ENCODE measurements at regions not wholly inside any gene's neighbourhood (a gene's known extent, or its start where the extent isn't known, plus 50 kb on each side); places are given as distances from the start of the nearest gene placed in this dataset.
"Not testable (repeated sequence)": the region's sequence is repeated elsewhere in the genome, so short reads cannot be mapped to it uniquely, and the experiment has no call there.

DNA sequence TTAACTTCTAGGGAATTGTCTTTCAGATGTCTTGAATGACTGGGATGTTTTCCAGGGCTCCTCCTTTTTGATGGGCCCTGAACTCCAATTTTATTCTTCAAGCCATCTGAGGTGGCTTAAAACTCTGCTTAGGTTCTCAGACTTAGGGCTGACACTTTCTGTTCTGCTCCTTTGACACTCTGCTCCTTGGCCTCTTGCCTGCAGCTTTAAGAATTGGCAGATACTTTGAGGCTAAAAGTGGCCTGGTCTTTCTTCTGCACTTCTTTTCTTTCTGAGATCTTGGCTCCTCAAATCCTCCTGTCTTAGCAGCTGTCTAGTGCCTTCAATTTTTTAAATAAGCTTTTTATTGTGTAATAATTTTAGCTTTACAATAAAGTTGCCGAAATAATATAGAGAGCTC is 294.6 kb downstream of the RPS6KC1 start:
- Histone ChIP-seq H3K9ac (no peak overlapping the region), H3K4me3 (IDR thresholded peaks at IDR 0.05; ENCODE audit: insufficient read depth, low read depth, low read length) (no peak overlapping the region), H4K20me1 (ENCODE audit: insufficient read depth) (no peaks in the 10 kb centered on the region), H3K27ac (no peak overlapping the region), H3K27me3 (ENCODE audit: insufficient read depth, low read depth) (no peaks in the 10 kb centered on the region), H3K36me3 (ENCODE audit: insufficient read depth) (no peaks in the 10 kb centered on the region), H3K79me2 (ENCODE audit: insufficient read depth, low read depth) (no peaks in the 10 kb centered on the region), H3K4me2 (no peak overlapping the region), H2AFZ (ENCODE audit: low read depth) (no peak overlapping the region), H3K4me1 (ENCODE audit: low read depth, poor library complexity, severe bottlenecking) (no peaks in the 10 kb centered on the region)
- TF ChIP-seq, protein P1, sequence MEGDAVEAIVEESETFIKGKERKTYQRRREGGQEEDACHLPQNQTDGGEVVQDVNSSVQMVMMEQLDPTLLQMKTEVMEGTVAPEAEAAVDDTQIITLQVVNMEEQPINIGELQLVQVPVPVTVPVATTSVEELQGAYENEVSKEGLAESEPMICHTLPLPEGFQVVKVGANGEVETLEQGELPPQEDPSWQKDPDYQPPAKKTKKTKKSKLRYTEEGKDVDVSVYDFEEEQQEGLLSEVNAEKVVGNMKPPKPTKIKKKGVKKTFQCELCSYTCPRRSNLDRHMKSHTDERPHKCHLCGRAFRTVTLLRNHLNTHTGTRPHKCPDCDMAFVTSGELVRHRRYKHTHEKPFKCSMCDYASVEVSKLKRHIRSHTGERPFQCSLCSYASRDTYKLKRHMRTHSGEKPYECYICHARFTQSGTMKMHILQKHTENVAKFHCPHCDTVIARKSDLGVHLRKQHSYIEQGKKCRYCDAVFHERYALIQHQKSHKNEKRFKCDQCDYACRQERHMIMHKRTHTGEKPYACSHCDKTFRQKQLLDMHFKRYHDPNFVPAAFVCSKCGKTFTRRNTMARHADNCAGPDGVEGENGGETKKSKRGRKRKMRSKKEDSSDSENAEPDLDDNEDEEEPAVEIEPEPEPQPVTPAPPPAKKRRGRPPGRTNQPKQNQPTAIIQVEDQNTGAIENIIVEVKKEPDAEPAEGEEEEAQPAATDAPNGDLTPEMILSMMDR (conservative IDR thresholded peaks at IDR 0.05; ENCODE audit: low read depth, low read length), result no peak

DNA sequence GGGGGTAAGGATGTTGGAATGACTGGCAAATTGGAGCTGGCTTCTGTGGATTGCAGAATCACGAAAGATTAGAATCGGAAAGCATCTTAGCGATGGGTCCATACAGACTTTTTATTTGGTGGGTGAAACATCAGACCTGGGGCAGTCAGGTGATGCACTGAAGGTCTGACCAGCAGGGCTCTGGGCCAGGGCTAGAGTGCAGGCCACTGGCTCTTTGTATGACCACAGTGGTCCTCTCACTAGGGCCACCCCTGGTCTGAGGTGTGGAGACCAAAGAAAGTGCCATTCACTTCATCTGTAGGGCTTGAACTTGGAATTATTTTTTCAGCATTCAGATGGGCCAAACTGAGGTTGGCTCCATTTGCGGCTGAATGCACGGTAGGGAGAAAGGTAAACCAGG is 306.4 kb downstream of the RPS6KC1 start:
- no peaks in the 10 kb centered on the region for H3K27me3 ChIP-seq (ENCODE audit: insufficient read depth, low read depth)
- no peak overlapping the region for H3K4me3 ChIP-seq (IDR thresholded peaks at IDR 0.05; ENCODE audit: insufficient read depth, low read depth, low read length)
- no peak overlapping the region for H3K4me2 ChIP-seq
- H3K9ac ChIP-seq, result no peak overlapping the region
- H3K36me3 ChIP-seq (ENCODE audit: insufficient read depth), result no peaks in the 10 kb centered on the region
- H3K27ac ChIP-seq, result no peak overlapping the region
- TF ChIP-seq, protein P1 (conservative IDR thresholded peaks at IDR 0.05; ENCODE audit: low read depth, low read length), result no peak
- H4K20me1 ChIP-seq (ENCODE audit: insufficient read depth), result no peaks in the 10 kb centered on the region
- no peak overlapping the region for H2AFZ ChIP-seq (ENCODE audit: low read depth)
- H3K4me1 ChIP-seq (ENCODE audit: low read depth, poor library complexity, severe bottlenecking), result no peaks in the 10 kb centered on the region
- H3K79me2 ChIP-seq (ENCODE audit: insufficient read depth, low read depth), result no peaks in the 10 kb centered on the region

DNA sequence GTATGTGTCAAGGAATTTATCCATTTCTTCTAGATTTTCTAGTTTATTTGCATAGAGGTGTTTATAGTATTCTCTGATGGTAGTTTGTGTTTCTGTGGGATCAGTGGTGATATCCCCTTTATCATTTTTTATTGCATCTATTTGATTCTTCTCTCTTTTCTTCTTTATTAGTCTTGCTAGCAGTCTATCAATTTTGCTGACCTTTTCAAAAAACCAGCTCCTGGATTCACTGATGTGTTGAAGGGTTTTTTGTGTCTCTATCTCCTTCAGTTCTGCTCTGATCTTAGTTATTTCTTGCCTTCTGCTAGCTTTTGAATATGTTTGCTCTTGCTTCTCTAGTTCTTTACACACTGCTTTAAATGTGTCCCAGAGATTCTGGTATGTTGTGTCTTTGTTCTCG is 307.3 kb downstream of the RPS6KC1 start:
- not testable (repeated sequence) for H3K27me3 ChIP-seq (ENCODE audit: insufficient read depth, low read depth); H3K27ac ChIP-seq; H3K9ac ChIP-seq; H3K36me3 ChIP-seq (ENCODE audit: insufficient read depth); H3K4me3 ChIP-seq (IDR thresholded peaks at IDR 0.05; ENCODE audit: insufficient read depth, low read depth, low read length); H3K79me2 ChIP-seq (ENCODE audit: insufficient read depth, low read depth); H3K4me2 ChIP-seq; H2AFZ ChIP-seq (ENCODE audit: low read depth); H4K20me1 ChIP-seq (ENCODE audit: insufficient read depth); H3K4me1 ChIP-seq (ENCODE audit: low read depth, poor library complexity, severe bottlenecking)

DNA sequence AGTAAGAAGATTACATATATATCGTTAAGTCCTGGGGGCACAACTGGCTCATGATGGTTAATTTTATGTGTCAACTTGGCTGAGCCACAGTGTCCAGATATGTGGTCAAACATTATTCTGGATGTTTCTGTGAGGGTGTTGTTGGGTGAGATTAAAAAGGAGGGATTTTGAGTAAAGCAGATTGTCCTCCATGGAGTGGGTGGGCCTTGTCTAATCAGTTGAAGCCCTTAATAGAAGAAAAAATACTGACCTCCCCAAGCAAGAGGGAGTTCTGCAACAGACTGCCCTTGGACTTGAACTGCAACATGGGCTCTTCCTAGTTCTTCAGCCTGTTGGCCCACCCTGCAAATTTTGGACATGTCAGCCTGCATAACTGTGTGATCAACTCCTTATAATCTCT is 311.6 kb downstream of the RPS6KC1 start:
- H3K27me3 ChIP-seq (ENCODE audit: insufficient read depth, low read depth), result no peaks in the 10 kb centered on the region
- no peaks in the 10 kb centered on the region for H4K20me1 ChIP-seq (ENCODE audit: insufficient read depth)
- H3K9ac ChIP-seq, result no peak overlapping the region
- H3K4me2 ChIP-seq, result no peak overlapping the region
- no peak overlapping the region for H3K27ac ChIP-seq
- TF ChIP-seq, protein P1 (conservative IDR thresholded peaks at IDR 0.05; ENCODE audit: low read depth, low read length), result no peak
- H3K36me3 ChIP-seq (ENCODE audit: insufficient read depth), result no peaks in the 10 kb centered on the region
- no peaks in the 10 kb centered on the region for H3K79me2 ChIP-seq (ENCODE audit: insufficient read depth, low read depth)
- H3K4me3 ChIP-seq (IDR thresholded peaks at IDR 0.05; ENCODE audit: insufficient read depth, low read depth, low read length), result no peak overlapping the region
- H2AFZ ChIP-seq (ENCODE audit: low read depth), result no peak overlapping the region
- H3K4me1 ChIP-seq (ENCODE audit: low read depth, poor library complexity, severe bottlenecking), result no peaks in the 10 kb centered on the region

DNA sequence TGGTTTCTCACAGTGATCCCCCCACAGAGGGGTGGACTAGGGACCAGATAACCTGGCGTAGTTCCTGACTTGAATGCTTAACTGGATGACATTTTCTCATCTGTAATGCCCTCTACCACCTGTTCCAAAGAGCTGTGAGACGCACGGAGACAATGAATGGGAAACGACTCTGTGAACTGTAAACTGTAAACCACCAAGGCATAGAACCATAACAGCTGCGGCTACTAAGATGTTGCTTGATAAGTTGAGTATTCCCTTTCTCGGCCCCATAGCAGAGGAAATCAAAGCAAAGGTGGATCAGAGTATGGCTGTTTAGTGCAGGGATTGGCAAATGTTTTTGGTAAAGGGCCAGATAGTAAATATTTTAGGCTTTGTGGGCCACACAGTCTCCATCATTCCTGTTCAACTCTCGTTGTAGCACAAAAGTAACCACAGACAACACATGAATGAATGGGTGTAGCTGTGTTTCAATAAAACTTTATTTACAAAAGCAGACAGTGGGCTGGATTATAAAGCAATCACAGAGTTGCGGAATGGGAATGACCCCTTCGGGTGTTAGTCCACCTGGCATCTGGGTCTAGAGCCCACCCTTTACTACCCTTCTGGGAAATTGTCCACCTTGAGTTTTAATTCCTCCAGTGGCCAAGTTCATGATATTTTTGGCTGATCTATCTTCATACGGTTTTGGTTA is 315.2 kb downstream of the RPS6KC1 start:
- no peak overlapping the region for H3K9ac ChIP-seq
- H3K36me3 ChIP-seq (ENCODE audit: insufficient read depth), result no peaks in the 10 kb centered on the region
- H3K4me2 ChIP-seq, result no peak overlapping the region
- H3K4me3 ChIP-seq (IDR thresholded peaks at IDR 0.05; ENCODE audit: insufficient read depth, low read depth, low read length), result no peak overlapping the region
- H2AFZ ChIP-seq (ENCODE audit: low read depth), result no peak overlapping the region
- no peaks in the 10 kb centered on the region for H4K20me1 ChIP-seq (ENCODE audit: insufficient read depth)
- no peak overlapping the region for H3K27ac ChIP-seq
- H3K4me1 ChIP-seq (ENCODE audit: low read depth, poor library complexity, severe bottlenecking), result no peaks in the 10 kb centered on the region
- H3K27me3 ChIP-seq (ENCODE audit: insufficient read depth, low read depth), result no peaks in the 10 kb centered on the region
- no peaks in the 10 kb centered on the region for H3K79me2 ChIP-seq (ENCODE audit: insufficient read depth, low read depth)
- TF ChIP-seq, protein P1 (conservative IDR thresholded peaks at IDR 0.05; ENCODE audit: low read depth, low read length), result no peak

Measured in KMS-11 (cell line).